ENCODE measurements at regions not wholly inside any gene's neighbourhood (a gene's known extent, or its start where the extent isn't known, plus 50 kb on each side); places are given as distances from the start of the nearest gene placed in this dataset.
"Not testable (repeated sequence)": the region's sequence is repeated elsewhere in the genome, so short reads cannot be mapped to it uniquely, and the experiment has no call there.

DNA sequence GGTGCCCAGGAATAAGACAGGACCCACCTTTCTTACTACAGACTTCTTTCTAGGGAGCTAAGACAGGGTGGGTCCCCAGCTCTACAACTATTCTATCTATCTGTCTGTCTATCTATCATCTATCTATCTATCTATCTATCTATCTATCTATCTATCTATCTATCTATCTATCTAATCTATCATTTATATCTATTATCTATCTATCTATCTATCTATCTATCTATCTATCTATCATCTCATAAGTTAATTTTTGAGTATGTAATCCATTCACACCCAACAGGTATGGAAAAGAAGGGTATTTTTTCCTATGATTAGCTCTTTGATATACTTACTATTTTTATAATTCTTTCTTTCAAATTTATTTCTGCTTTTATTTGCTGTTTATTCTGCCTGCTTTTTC lies 55.9 kb downstream of the BAMBI start:
- no peak for DNase-seq

DNA sequence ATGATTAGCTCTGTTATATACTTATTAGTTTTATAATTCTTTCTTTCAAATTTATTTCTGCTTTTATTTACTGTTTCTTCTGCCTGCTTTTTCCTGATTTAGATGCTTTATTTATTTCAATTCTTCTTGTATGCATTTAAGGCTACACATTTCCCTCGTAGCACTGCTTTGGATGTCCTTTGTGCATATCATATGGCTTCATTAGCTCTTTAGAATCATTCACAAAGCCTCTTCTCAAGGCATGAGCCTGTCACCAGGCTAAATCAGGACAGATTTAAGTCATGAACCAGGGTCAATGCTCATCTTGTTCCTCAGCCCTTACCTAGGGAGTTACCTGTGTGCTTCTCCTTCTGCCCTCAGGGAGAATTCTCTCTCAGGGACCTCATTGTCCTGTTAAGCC lies 56.3 kb downstream of the BAMBI start:
- no peak for DNase-seq

DNA sequence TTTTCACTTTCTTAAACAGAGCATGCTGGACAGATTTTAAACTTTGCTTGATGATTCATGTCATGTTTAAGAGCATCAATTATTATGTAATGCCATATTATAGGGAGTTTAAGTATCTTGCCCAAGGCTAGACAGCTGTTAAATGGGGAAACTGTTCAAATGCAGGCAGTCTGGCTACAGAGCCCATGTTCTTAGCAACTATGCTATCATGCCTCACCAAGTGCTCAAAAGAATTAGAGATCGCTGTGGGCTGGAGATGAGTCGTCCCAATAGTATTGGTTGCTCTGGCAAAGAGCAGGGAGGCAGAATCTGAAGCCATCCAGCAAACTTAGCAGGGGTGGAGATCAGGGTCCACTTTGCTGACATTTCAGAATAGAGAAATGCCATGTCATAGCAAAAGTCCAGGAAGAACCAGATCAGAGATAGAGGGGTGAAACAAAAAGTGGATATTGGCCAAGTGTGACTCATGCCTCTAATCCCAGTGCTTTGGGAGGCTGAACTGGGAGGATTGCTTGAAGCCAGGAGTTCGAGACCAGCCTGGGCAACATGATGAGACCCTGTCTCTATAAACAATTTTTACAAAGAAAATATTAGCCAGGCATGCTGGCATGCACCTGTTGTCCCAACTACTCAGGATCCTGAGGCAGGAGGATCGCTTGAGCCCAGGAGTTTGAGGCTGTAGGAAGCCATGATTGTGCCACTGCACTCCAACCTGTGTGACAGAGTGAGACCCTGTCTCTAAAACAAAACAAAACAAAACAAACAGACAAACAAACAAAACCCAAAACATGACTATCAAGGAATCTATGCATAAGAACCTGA lies 57.8 kb downstream of the BAMBI start:
- DNase-seq: no peak

DNA sequence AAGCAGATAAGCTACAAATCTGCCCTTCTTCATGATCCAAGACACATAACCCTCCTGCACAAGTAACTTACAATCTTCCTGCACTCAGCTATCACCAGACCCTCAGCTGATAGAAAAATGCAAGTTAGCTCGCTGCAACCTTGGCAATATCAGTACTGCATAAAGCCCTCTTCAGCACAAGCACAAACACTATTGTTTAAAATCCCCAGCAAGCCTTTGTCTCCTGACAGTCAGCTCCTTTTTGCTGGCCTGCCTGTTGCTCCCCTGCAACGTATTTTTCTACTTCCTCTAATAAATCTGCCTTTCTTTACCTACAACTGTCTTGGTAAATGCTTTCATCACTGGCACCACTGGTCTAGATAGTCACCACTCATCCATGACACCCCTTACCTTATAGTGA lies 59.8 kb downstream of the BAMBI start:
- no peak for DNase-seq

DNA sequence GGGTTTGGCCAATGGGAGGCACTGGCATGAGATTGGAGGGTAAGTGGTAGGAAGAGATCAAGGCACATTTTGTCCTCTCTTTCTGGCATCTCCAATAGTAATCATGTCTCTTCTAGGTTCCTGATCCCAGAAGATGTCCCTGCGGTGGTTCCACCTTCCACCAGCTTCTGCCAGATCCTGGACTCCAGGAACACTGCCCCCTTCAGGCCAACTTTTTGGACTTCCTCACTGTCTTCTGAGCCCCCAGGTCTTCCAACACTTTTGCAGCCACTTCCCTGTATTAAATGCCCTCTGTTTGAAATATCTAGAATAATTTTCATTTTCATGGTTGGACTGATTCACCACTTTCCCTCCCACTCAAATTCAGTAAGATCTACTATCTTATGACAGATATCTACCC lies 60.9 kb downstream of the BAMBI start:
- DNase-seq: no peak

DNA sequence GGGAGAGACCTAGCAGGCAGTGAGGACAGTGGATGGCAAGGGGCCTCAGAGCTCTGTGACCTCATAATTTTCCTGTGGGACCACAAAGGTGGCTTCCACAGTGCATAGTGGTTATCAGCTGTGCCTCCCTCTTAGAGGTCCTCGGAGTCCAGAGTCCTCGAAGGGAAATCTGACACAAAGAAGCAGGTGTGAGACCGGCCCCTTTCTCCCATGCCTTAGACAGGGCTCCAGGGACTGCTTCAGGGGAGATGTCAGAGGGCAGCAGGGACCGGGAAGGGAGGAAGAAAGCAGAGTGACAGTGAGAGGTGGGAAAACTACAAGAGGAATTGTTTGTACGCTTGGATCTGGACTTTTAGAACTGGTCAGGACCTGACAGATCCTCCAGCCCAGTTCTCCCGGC lies 66.3 kb downstream of the BAMBI start:
- DNase-seq: no peak

DNA sequence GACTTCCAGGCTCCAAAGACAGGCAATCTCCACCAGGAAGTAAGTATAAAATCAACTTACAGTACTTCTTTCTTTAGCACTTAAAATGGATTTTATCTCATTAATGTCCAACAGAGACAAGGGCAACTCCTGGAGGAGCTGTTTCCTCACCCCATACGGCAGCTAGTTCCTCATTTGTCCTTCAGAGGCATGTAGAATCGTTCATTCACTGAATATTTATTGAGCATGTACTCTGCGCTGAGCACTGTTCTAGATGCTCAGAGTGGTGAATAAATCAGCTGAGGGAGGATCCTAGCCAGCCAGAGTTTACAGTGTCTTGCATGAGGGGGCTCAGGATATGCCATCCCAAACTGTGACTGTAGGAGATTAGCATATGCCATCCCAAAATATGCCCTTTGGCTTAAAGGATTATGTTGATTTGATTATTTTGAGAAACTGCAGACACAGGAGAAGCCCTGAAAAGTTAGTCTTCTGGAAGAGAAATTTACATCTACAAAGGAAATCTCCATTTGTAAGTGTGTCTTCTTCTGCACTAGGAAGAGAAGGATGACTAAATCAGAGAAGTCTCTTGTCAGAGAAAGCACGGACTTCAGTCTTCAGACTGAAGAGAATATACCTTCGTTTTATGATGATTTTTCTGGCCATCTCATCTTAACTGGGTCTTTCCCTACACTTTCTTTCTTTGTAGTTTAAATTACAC lies 66.9 kb downstream of the BAMBI start:
- no peak for DNase-seq

DNA sequence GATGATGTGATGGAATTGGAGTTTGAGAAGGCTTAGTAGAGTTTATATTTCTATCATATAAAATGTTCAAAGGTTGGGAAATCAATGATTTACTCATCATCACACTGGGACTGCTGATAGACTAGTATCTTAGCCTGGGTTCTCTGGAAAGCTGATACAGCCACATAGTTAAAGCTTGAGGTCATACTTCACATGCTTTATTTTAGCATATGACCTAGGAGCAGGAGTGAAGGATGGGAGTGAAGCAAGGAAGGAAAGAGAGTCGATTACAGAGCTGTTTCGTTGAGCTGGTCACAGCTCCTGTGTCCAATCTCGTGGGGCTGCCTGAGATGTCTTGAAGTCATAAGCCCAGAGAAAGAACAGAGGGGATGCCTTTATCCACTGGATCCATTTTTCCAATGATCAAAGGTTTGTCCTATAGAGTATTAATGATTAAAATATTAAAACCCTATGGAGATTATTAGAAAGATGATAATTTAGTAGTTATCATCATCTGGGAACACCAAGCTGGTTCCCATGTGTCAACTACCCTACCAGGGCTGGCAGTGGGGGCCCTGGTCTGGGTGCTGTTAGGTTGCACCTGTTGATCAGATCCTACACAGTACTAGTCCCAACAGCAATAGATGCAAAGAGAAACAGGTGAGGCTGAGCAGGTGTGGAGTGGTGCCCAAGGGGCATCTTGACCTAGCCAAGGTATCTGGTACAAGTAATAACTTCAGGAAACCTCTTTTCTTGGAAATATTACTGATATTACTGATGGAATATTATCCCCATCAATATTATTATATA lies 77.8 kb downstream of the BAMBI start:
- no peak for DNase-seq

DNA sequence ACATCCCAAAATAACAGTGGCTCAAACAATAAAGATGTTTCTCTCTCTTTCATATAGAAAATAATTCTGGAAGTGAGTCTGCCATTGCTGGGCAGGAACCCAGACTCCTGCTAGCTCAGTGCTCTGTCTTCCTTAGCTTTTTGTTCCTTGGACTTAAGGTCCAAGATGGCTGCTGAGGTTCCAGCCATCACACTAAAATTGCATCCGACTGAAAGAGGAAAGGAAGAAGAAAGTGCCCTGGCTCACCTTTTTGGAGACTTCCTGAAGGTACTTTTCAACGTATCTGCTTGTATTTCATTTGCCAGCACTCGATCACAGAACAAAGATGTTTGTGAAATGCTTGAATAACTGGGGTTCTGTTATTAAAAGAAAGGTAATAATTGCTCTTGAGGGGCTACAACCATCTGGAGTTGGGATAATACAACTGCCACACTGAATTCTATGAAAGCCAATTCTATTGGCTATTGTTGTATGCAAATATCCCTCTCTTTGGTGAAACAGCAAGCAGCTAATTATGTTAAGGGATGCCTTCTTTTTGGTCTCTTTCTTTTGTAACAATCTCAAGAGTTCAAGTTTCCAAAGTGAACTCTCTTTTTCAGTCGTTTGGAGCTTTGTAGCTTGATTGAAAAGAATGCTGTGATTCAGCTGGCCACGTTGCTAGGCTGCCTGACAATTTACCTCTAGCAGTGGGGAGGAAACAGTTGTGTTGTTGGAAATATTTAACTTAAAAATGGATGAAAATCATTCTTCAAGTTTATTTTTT lies 83.9 kb downstream of the BAMBI start:
- DNase-seq: peak; percentile 26 to 27

DNA sequence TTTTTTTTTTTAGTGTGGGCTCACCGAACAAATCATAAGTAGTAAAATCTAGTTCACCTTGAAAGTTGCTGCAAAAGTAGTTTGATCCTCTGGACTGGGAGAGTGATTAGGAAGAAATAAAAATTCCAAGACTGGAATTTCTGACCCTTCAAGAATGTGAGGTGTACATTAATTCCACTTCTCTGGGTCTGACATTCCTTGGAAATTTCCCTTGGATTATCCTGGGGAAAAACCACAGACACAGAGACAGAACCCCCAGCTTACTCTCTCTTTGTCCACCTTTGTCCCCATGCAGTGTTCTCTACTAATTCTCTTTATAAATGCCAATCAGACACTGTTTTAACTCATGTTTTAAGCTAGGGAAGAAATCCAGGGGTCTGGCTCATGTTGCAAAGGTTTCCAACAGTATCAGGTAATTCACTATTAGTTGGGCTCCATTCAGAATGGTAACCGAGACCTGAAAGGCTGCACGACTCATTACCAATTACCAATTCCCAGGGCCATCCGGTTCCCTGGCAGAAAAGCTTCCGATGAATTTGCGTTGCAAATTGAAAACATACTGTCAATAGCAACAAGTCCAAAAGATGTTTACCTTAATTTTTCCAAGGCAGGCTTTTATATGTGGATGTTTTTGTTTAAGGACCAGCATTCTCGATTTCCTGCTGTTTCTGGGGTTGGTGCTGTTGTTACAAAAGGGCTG lies 86.3 kb downstream of the BAMBI start:
- no peak for DNase-seq

DNA sequence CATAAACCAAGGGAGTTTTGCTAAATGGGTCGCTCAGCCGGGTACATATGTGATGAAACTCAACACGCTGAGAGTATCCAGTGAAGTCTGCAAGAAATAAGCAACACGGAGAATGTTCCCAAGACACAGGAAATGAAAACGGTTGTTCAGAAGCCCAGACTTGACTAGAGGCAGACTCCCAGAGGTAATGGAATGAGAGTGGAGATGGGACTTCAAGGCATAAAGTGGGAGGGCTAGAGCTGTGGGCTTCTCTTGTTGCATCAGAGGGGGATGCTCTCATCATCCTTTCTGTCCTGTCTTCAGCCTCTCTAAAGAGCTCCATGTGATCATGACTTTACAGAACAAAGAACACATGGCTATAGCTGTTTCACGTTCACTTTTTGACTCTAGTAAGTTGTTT lies 88.3 kb downstream of the BAMBI start:
- DNase-seq: no peak

DNA sequence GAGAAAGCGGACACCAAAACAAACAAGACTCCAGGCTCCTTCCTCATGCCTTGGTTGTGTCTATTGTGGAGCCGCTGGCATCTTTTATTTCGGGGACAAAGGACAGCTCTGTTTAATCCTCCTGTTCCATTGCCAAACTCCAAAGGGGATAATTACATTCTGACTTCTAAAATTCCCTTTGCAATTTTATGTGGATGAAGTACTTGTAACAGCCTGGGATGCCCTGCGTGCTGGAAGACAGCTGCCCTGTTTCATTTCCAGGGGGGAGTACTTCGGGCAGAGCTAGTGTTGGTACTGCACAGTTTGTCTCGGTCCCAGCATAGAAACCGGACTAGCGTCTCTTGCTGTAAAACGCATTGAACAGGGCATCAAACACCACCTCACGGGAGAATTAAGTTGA lies 90.9 kb downstream of the BAMBI start:
- no peak for DNase-seq

DNA sequence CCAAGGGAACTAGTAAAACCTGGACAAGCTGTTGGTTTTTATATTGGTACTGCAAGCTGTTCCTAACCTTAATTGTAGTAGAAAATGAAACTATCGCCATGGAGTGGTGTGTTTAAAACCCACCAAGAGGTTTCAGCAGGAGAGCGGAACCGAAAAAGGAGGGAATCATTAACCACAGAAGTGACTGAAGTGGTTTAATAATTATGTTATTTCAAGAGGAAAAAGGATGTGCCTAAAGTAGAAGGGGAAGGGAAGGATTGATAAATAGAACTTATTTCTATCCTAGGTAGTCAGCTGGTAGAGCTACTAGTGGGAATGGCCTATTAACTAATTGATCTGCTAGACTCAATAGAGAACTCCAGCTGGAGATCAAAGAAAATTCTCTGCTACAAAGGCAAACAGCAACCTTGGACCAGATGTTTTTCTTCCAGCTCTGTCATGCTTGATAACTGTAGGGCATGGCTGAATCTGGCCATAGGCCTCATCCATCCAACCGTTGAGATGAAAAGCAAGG lies 91.8 kb downstream of the BAMBI start:
- DNase-seq: peak; percentile 42 to 47

DNA sequence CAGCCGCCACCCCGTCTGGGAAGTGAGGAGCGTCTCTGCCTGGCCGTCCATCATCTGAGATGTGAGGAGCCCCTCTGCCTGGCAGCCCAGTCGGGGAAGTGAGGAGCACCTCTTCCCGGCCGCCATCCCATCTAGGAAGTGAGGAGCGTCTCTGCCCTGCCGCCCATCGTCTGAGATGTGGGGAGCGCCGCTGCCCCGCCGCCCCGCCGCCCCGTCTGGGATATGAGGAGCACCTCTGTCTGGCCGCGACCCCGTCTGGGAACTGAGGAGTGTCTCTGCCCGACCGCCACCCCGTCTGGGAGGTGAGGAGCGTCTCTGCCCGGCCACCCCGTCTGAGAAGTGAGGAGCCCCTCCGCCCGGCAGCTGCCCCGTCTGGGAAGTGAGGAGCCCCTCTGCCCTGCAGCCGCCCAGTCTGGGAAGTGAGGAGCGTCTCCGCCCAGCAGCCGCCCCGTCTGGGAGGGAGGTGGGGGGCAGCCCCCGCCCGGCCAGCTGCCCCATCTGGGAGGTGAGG lies 94.3 kb downstream of the BAMBI start:
- DNase-seq: not testable (repeated sequence)

DNA sequence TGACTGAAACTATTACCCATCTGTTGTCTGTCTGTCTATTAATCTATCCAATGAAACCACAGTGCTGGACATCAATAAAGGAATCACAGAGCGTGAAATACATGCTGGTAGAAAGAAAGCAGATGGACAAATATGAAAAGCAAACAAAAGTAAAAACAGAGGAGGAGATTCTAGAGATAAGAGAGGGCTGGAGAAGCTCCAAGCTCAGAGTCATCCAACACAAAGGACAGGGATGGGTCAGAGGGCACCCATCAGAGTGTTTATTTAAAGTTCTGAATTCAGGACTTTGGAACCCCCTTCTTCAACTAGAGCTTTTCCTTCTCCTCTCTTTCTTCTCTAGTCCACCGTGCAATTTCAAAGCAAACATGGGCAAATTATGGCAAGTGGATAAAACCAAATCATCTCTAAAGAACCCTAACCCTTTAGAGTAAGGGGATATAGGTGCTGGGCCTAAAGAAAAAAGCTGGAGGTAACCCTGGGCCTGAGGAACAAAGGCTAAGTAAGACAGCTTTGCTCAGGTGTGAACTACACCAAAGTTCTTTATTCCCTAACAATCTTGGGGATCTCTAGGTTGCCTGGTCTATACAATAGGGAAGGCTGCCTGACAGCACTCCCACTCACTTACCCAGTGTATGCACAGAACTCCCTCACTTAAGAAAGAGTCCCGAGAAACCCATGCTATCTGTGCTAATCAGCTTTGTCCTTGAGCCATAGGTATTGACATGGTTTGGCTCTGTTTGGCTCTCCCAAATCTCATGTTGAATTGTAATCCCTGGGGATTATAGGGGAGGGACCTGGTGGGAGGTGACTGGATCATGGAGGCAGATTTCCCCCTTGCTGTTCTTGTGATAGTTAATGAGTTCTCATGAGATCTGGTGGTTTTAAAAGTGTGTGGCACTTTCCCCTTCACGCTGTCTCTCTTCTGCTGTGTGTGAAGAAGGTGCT lies 97.0 kb downstream of the BAMBI start:
- DNase-seq: no peak

DNA sequence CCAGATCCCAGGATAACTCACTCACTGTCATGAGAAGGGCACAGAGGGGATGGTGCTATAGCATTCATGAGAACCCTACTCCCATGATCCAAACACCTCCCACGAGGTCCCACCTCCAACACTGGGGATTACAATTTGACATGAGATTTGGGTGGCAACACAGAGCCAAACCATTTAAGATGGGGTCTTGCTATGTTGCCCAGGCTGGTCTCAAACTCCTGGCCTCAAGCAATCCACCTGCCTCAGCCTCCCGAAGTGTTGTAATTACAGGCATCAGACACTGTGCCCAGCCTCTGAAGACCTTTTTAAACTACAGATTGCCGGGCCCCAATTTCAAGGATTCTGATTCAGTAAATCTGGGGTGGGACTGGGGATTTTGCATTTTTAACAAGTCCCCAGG lies 98.5 kb downstream of the BAMBI start:
- DNase-seq: no peak

DNA sequence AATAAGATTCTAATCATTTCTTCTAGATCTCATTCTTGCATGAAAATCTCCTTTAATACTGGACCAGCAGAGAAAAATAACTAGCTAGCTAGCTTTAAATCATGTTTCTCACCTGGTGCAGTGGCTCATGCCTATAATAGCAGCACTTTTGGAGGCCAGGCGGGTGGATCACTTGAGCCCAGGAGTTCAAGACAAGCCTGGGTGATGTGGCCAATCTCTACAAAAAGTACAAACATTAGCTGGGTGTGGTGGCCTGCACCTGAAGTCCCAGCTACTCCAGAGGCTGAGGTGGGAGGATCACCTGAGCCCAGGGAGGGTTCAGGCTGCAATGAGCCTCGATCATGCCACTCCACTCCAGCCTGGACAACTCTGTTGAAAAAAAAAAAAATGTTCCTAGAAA lies 99.2 kb downstream of the BAMBI start:
- DNase-seq: no peak

DNA sequence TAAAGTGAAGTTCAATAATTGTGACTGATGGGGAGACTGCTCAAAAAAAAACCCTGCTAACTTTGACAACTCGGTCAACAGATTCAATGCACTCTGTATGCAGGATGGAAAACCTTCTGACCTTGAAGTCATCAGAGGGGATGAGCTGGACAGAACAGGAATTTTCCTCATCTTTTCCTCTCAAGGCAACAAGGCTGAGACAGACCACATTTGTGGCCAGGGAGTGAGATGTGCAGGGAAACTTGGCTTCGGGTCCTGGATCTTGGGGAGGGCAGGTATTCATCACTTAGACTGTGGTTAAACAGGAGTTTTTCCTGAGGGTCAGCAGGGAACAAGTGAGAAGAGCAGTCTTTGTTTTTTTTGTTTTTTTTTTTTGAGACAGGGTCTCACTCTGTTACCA lies 100.6 kb downstream of the BAMBI start:
- no peak for DNase-seq

DNA sequence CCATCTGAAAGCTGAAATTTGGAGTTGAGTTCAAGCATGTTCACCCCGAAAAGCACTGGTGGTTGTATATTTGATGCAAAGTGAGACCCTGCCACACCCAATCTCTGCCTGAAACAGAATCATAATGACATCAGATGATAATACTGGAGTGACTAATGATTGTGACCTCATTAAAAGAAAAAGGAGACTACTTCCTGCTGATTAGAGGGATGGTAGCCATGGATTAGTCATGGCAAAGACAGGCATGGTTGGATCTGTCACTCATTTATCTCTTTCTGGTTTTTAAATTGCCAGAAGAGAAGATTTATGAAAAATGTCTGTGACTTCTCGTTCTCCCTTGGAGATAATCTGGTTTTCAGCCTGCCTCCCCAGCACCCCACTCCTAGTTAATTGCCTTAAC lies 101.2 kb downstream of the BAMBI start:
- DNase-seq: no peak

DNA sequence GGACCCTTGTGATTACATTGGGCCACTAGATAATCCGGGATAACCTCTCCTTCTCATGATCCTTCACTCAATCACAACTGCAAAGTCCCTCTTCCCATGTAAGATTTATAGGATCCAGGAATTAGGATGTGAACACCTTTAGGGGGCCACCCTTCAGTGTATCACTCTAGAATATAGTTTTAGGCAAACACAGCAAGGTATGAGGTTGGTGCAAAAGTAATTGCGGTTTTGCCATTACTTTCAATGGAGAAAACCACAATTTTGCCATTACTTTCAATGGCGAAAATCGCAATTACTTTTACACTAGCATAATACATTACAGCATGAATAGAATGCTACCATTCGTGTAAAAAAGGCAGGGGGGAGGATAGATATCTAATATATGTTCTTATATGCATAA lies 104.0 kb downstream of the BAMBI start:
- DNase-seq: no peak

Measured in right lung (tissue), 2 donors.